NCI-H1930 (cell line): ENCODE measurements at regions not wholly inside any gene's neighbourhood (a gene's known extent, or its start where the extent isn't known, plus 50 kb on each side); places are given as distances from the start of the nearest gene placed in this dataset.

ENCODE experiments used
- DNase-seq, 2 experiments: peaks; one replicate each; lab custom pipeline; 2025; lab: John Stamatoyannopoulos, UW

DNA sequence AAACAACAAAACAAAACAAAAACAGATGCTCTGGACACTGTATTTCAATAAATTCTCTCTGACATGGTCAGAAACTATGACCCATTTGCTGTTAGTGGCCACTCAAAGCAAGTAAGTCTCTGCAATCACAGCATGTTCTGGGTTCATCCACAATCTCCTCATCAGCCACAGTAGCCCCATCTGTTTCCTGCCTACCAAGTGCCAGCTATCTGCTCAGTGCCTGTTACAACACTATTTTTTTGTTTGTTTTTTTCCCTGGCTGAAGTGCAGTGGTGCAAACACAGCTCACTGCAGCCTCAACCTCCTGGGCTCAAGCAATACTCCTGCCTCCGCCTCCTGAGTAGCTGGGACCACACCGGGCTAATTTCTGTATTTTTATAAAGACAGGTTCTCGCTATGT lies 137.9 kb downstream of the SOX9 start:
- no peak for DNase-seq

GRCh38 chr17:72259922-72260321 lies 139.1 kb downstream of the SOX9 start:
- peak in 1 of 2 experiments; percentile 9 for DNase-seq

GRCh38 chr17:72262766-72263165 lies 141.9 kb downstream of the SOX9 start:
- no peak for DNase-seq

DNA sequence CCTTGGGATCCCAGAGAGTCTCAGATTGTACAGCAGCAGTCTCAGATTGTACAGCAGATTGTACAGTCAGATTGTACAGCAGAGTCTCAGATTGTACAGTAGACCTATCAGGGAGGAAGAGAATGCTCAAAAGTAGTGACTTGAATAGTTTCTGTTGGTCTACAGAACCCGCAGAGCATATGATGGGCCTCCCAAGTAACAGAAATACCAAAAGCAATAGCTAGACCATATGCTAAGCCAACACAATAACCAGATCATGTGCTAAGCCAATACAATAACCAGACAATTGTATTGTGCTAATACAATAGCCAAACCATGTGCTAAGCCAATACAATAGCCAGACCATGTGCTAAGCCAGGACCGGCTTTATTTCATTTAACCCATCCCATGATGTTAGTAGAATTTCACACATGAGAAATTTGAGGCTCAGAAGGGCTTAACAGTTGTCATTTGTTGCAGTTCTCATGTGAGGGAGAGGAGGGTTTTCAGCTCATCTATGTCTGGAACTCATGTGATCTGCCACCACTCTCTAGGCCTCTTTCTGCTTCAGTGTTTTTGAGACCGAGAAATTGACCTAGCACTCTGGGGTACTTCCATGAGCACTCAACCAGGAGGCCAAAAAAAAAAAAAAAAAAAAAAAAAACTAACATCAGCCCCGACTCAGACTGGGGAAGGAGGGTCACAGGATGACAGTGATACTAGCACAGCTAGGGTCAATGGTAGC lies 144.0 kb downstream of the SOX9 start:
- no peak for DNase-seq

DNA sequence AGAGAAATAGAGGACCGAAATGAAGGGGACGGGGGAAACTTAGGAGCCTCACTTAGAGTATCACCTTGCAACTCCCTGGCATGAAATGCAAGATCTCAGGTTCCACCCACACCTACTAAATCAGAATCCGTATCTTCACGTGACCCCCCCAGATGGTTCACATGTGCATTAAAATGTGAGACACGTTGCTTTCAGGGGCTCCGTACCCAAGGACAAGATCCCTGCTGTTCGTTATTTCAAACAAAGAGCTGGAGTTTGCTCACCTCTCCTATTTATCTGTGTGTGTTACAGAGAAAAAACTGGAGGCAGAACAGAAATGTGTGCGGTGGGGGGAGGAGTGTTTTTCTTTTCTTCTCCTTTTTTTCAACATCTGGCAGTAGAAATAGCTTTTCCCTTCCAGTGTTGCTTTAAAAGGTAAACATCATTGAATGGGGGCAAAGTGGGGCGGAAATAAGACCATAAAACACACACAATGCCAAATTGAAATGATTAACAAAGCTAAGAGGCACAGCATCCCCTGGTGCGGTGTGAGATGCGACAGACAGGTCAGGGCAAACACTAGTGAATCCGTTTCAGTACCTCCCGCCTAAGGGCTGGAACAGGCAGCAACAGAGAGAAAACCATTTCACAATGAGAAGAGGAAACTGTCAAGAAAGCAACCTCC lies 145.4 kb downstream of the SOX9 start:
- peak; percentile 31 to 45 for DNase-seq

GRCh38 chr17:72267601-72268000 lies 146.8 kb downstream of the SOX9 start:
- DNase-seq = no peak

DNA sequence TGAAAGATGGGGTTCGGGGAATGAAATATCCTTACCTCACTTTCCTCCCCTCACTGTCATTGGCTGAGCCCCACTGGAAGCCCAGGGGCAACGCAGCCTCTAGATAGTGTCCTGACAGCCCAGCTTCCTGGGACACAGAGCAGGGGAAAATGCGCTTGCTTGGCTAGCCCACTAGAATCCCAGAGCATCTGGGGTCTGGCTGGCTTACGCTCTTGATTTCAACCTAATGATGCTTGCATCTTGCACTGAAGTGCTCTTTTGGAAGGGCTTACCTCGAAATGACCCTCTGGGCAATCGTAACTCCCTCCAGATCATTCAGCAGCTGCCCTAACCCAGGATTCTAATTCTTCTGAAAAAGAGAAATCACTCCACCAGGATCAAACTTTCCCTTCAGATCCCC lies 147.6 kb downstream of the SOX9 start:
- no peak for DNase-seq

DNA sequence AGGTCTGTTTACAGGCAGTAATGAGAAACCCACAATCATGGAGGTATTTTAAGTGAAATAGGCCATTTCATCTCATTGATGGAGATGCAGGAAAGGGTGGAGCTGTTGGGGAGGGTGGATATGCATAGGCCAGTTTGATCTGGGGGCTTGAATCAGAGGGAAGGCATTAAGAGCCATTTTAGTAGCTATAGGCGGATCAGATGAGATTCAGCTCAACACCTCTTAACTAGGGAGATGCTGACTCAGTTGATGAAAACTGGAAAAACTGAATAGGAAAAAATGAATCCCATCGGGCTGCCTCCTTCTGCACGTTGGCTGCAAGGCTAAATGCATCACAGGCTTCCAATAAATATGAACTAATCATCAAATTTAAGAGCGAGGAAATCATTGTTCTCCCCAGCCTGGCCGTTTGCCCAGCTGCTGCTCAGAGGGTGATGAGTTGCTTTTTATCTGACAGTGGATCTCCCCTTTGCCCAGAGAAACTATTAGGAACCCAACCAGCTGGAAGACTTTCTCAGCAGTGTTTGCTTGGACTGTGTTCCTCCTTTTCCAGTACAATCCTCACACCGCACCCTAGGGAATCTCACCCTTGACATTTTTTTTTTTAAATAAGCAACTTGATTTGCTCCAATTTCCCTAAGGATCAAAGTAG lies 149.6 kb downstream of the SOX9 start:
- peak; percentile 27 to 37 for DNase-seq

- no peak for DNase-seq
These were observed 150.8 kb downstream of the SOX9 start for GRCh38 chr17:72271603-72272002.

DNA sequence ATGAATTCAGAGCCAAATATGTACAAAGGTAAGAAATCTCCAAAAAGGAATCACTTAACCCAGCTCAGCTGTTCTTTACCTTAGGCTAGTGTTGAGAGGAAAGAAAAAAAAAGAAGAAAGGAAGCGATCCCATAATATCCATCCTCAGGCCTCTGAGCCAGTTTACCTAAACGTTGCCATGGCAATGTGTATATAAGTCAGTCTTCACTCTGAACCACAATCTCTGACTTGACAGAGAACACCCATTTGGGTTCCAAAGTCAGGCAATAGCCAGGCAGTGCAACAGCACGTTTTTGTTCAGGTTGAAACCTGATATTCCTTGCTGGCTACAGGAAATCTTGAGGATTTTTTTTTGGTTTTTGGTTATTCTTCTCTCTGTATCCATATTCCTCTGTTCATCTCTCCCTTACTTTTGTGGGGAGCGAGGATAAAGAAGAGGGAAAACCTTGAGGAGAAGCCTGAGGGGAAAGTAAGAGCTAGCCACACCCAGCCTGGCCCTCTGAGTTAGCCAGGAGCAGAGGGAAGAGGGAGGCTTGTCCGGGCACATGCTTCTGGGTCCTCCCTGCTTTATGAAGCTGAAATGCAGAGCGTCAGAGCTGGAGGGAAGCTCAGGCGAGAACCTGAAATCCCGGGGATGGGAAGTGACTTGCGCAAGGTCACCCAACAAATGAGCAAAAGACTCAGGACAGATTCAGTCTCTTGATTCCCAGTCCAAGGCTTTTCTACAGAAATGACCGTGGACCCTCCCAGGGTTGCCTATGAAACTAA lies 152.7 kb downstream of the SOX9 start:
- no peak for DNase-seq

DNA sequence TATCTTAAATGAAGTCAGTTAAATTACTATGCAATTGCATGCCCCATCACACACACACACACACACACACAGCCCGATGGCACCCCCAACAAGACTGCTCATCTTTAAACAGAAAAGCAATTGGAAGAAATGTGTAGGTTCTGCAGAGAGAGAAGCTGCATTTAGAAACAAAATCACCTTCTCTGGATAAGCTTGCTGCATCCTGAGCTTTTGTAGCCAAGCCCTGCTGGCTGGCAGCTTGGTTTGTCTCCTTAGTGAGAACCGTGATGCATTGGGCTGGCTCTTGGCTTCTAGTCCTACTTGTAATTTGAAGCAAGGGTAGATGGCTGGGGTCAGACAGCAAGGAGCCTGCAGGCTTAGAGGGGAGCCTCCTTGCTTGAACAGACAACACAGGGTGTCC lies 153.8 kb downstream of the SOX9 start:
- no peak for DNase-seq

DNA sequence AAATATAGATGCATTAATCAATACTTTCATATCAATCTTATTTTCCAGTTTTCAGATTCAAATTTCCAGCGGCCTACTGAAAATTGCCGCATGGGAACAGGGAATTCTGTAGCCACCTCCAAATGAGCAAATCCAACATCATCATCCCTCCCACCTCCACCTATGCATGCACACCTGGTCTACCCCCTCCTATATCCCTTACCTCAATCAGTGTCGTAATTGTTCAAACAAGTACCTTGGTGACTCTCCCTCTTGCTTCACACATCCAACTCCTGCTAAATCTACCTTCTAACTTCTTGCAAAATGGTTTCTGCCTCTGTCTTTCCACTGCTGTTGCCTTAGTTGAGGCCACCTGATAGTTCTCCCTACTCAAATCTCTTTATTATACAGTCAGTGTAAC lies 160.1 kb downstream of the SOX9 start:
- no peak for DNase-seq

DNA sequence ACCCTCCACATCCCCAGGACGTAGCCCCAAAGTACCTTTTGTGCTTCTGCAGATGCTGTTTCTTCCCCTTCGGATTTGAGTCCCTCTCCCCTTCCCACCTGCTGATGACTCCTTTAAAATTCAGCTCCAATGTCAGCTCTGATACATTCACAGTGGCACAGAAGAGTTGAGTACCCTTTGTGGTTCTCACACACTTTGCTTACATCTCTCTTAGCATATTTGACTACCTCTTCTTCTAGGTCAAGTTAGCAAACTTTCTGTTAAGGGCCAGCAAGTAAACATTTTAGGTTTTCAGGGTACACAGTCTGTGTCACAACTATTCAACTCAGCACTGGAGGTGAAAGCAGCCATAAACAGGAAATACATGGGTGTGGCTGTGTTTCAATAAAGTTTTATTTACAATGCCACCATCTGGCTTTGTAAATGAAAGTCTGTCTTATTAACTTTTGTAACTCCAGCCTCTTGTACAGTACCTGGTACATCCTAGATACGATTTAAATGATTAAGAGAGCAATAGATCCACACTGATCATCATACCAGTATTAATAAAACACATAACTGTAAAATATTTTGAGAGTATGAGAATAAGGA lies 161.7 kb downstream of the SOX9 start:
- no peak for DNase-seq

- DNase-seq = no peak
These were observed 164.0 kb downstream of the SOX9 start for GRCh38 chr17:72284806-72285205.

GRCh38 chr17:72287586-72287985 lies 166.8 kb downstream of the SOX9 start:
- no peak for DNase-seq

GRCh38 chr17:72294487-72294893 lies 173.7 kb downstream of the SOX9 start:
- no peak for DNase-seq

DNA sequence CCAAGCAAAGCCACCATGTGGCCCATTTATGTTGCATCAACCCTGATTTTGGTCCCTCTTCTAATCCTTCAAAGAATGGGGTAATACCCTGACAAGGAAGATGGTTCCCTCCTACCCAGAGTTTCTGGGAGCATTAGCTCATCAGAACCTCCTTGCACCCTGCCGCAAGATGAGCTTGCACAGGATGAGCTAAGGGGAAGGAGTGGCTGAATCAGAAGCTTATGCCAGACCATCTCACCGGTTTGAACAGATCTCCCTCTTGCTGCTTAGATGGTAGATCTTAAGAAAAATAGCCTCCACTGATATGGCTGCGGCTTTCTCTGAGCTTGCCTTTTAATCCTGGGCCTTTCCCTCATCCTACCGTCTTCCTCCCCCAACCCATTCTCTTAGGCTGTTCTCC lies 175.1 kb downstream of the SOX9 start:
- DNase-seq = no peak

GRCh38 chr17:72296456-72296855 lies 175.6 kb downstream of the SOX9 start:
- no peak for DNase-seq

- DNase-seq = no peak
These were observed 176.7 kb downstream of the SOX9 start for GRCh38 chr17:72297326-72298115.

DNA sequence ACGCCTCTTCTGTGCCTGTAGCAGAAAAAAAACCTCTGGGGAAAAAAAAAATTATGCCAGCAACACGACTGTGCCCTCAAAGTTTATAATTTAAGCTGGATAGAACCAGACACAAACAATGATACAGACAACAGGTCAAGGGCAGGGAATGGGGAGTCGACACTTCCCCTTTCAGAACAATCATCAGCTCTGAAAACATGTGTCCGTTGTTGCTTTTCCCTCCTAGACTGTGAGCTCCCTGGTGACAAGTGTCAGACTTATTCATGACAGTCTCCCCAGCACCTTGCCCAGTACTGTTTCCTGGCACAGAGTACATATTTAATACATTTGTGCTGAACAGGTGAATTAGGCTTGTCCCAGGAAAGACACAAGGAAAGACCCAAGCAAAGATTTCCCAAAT lies 178.3 kb downstream of the SOX9 start:
- DNase-seq = no peak

GRCh38 chr17:72299592-72299991 lies 178.8 kb downstream of the SOX9 start:
- no peak for DNase-seq
